ENCODE measurements at regions not wholly inside any gene's neighbourhood (a gene's known extent, or its start where the extent isn't known, plus 50 kb on each side); places are given as distances from the start of the nearest gene placed in this dataset.

GRCh38 chr18:56383349-56383748 lies 255.0 kb downstream of the TXNL1 start:
- no peak for TF ChIP-seq CTCF (conservative IDR thresholded peaks at IDR 0.05 in 1 of 2, IDR thresholded peaks at IDR 0.05 in 1 of 2; ENCODE audit: low read depth in 1 of 2, low read length in 2 of 2)
- TF ChIP-seq EZH2 (IDR thresholded peaks at IDR 0.05; ENCODE audit: low read length, missing control alignments) = no peak

Data from fibroblast of lung (primary cell).